ENCODE measurements at regions not wholly inside any gene's neighbourhood (a gene's known extent, or its start where the extent isn't known, plus 50 kb on each side); places are given as distances from the start of the nearest gene placed in this dataset.
A peak's percentile ranks its signal among the peaks of the same experiment; 100 is the strongest.

GRCh38 chr12:67506739-67507138 is 141.8 kb upstream of the DYRK2 start:
- no peak for DNase-seq

GRCh38 chr12:67508830-67509229 is 139.7 kb upstream of the DYRK2 start:
- no peak for DNase-seq

GRCh38 chr12:67509666-67510386 is 138.7 kb upstream of the DYRK2 start:
- no peak for DNase-seq

DNA sequence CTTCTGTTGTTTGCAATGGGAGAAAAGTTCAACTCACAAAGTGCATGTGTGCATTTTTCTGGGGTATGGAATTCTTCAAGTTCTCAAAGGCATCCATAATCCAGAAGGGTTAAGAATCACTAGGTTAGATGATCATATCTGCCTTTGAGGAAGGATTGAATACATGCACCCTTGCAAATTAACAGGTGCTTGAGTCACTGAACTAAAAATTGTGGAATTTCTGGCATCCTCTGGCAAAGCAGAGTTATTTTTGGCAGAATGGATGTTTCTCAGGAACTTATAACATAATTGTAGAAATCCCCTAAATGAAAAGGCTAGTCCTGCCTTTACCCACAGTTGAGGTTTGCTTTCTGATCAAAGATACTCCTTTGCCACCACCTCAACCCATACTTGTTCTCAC is 136.5 kb upstream of the DYRK2 start:
- no peak for DNase-seq

GRCh38 chr12:67514502-67514901 is 134.0 kb upstream of the DYRK2 start:
- DNase-seq: no peak

GRCh38 chr12:67515679-67516340 is 132.7 kb upstream of the DYRK2 start:
- peak; percentile 88 for DNase-seq

- DNase-seq: peak; percentile 89
Observed at GRCh38 chr12:67517181-67517887, 131.2 kb upstream of the DYRK2 start.

GRCh38 chr12:67519484-67520433 is 128.8 kb upstream of the DYRK2 start:
- DNase-seq: peak; percentile 67

- DNase-seq: peak; percentile 13
Observed at GRCh38 chr12:67520606-67521005, 127.9 kb upstream of the DYRK2 start.

DNA sequence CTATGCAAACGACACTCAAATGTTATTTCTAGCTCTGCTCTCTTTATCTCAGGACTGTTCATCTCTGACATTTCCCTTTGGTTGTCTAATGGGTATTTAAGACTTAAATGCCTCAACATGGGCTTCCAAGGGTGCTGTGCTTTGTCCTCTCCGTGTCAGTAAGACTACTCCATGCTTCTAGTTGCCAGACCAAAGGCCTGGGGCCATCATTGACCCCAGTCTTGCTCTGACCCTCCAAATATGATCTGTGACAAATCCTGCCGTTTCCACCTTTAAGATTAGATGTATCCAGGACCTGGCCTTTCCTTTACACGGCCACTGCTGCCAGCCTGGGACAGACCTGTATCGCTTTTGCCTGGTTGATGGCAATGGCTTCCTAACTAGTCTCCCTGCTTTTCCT is 126.3 kb upstream of the DYRK2 start:
- DNase-seq: no peak

DNA sequence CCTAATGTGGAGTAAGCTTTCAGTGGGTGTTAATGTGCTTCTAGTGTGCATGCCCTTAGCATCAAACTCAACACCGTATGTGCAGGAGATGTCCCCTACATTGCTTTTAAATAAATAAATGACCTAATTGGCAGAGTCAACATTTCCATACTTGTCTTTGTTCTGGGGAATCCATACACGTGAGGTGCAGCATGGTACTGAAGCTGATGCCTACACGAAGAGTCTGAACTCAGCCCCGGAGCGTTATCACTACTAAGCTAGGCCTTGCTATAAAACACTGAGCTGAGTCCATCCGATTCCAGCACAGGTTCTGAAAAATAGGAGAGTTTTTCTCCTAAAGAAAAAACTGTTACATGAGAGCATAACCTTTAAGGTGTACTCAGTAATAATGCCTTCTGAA is 125.0 kb upstream of the DYRK2 start:
- DNase-seq: no peak

DNA sequence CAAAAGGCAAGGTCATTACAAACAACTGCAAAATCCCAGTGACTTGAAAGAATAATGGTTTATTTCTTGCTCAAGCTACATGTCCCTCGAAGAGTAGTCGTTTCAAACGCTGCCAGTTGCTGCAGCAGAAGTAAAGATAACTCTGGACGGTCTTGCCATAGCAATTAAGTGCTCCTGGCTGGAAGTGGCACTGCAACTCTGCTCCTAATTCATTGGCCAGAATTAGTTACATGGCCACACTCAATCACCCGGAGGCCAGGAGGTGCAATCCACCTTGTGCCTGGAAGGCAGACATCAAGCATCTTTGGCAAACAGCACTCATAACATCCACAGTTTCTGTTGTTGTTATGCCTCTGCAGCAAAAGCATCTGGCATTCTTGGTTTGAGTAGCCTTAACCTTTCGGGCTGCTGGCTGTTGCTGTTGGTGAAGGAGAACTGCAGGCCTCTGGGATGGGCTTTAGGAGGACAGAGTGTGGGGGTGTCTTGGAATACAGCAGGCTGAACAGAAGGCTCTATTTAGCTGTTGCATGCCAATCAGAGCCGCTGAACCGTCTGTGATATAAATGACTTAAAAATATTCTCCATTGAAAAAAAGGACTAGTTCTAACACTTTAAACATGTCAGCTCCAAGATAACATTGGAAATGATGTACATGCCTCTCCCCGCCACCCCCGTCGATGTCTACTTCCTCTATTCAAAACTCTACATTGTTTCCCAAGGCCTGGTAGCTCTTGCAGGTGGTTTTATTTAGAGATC is 123.5 kb upstream of the DYRK2 start:
- no peak for DNase-seq

DNA sequence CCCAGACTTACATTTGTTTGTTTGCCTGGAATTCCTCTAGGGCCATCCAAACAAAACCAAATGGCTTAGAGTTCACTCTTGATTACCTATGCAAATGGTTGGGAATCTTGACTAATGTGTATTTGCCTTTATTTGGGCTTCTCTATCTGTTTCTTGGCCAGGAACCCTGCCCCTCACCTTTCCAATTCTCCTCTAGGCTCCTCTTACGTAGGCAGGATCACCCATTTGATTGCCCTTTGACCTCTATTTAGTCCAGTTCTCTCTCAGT is 123.0 kb upstream of the DYRK2 start:
- no peak for DNase-seq

GRCh38 chr12:67526129-67526528 is 122.4 kb upstream of the DYRK2 start:
- DNase-seq: no peak

GRCh38 chr12:67531051-67531450 is 117.5 kb upstream of the DYRK2 start:
- no peak for DNase-seq

DNA sequence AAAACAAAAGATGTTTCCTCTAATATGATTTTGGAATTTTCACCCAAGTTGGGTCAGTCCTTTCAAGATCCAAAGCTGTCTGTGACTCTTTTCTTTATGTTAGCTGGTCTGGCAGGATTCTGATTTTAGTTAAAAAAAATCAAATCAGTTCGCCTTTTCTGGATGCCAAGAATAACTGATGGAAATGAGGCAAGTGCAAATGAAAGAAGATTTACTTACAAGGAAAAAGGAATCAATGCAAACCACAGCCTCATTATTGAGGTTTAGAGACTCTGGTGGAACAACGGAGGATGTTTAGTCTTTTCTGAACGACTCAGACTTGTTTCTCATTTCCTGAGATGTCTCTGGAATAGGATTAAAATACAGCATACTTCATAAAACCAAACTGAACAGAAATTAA is 117.0 kb upstream of the DYRK2 start:
- no peak for DNase-seq

DNA sequence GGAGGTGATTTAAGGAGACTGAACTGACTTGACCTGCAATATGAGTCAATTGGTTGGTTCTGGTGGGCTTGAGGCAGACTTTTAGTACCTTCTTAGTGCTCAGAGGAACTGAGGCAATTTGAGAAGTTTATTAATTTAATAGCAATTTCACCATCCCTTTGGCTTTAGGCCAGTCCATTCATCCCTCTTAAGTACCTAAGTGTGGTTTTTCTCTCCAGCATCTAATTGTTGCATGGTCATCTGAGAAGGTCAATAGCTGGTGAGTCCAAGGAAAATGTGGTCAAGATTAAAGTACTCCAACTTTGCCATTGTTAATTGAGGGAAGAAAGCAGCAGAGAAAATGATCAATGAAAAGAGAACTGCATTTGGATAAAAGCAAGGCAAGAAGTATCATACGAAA is 115.4 kb upstream of the DYRK2 start:
- DNase-seq: no peak

DNA sequence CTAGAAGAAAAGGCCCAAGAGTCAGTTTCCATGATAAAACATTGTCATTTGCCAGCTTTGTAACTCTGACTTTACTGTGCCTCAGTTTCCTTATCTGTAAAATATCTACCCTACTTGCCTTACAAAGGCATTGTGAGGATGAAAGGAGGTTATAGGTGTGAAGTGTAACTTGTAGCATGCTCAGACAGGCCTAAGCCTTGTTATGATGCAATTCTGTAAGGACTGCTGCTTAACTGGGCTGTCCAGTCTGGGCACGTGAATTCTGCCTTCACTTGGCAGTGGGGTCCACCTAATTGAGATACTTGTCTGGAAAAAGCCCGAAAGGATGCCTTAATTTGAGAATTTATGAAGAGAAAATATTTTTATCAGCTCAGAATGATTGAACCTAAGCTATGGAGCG is 114.5 kb upstream of the DYRK2 start:
- DNase-seq: no peak

DNA sequence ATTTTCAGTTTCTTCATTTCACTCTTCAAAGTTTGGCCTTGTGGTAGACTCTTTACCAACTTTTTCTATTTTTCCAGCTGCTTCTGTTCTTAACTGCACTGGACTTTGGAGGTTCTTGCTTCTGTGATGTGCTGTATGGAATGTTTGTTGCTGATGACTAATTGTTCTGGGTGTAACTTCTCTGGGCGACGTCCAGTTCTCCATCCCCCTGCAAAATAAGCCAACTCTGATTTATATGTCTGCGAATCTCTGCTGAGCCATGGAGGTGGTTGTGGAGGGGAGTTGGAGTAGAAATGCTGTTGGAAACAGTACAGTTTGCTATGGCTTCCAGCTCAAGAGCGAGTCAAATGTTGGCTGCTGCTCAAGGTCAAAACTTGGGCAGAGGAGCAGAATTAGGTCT is 113.9 kb upstream of the DYRK2 start:
- DNase-seq: no peak

GRCh38 chr12:67535176-67535575 is 113.4 kb upstream of the DYRK2 start:
- no peak for DNase-seq

DNA sequence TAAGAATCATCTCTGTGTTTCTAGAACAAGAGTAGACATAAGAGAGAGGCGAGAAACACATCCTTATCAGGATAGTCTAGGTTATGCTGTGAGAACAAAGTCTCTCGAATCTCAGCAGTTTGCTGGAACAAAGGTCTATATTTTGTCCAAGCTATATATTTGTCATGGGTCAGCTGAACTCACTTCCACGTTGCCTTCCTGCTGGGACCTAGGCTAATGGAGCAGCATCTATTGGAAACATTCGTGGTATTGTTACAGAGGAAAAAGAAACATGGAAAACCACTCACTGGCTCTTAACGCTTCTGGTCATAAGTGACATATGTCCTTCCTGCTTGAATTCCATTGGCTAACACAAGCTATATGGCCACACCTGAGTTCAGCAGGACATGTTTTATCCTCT is 112.6 kb upstream of the DYRK2 start:
- no peak for DNase-seq

DNA sequence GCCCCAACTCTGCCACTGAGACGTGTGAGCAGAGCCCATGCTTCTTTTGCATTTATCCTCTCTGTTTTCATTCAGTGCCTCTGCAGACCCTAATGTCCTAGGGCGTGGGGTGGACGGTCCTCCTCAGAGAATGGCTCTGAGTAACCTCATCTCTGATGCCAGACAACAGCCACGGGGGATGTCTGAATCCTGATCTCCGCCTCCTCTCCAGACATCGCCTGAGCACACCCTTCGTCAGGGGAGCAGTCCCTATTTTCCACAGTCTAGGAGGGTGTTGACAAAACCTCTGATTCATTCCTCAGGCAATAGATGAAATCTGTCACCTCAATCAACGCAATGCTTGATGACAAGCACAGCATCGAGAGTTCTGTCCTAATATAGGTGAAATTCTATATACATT is 109.2 kb upstream of the DYRK2 start:
- DNase-seq: no peak

GRCh38 chr12:67539946-67540345 is 108.6 kb upstream of the DYRK2 start:
- DNase-seq: no peak

Measured in NCI-H2029 treated with DMSO at 0.1 percent for 48 hours (cell line).